ENCODE measurements at regions not wholly inside any gene's neighbourhood (a gene's known extent, or its start where the extent isn't known, plus 50 kb on each side); places are given as distances from the start of the nearest gene placed in this dataset.
"Not testable (repeated sequence)": the region's sequence is repeated elsewhere in the genome, so short reads cannot be mapped to it uniquely, and the experiment has no call there.

GRCh38 chr3:20484126-20484525, 298.1 kb upstream of the SGO1 start:
- no peak for DNase-seq (ENCODE audit: low read depth in 2 of 2)
- no peak for TF ChIP-seq CTCF (IDR thresholded peaks at IDR 0.05; ENCODE audit: low read depth, low read length)

GRCh38 chr3:20482350-20482749, 296.3 kb upstream of the SGO1 start:
- no peak for DNase-seq (ENCODE audit: low read depth in 2 of 2)
- no peak overlapping the region for H3K4me3 ChIP-seq (replicated peaks in 1 of 2; ENCODE audit: low read depth in 2 of 2, low read length in 2 of 2)
- TF ChIP-seq CTCF (IDR thresholded peaks at IDR 0.05; ENCODE audit: low read depth, low read length), result no peak

More at GRCh38 chr3:20484126-20484525, 298.1 kb upstream of the SGO1 start:
- no peak overlapping the region for H3K4me3 ChIP-seq (replicated peaks in 1 of 2; ENCODE audit: low read depth in 2 of 2, low read length in 2 of 2)

GRCh38 chr3:20480786-20481365, 294.9 kb upstream of the SGO1 start:
- no peak for TF ChIP-seq CTCF (IDR thresholded peaks at IDR 0.05; ENCODE audit: low read depth, low read length)
- DNase-seq (ENCODE audit: low read depth in 2 of 2), result peak; percentile 43 to 63
- no peak overlapping the region for H3K4me3 ChIP-seq (replicated peaks in 1 of 2; ENCODE audit: low read depth in 2 of 2, low read length in 2 of 2)

GRCh38 chr3:20478436-20478835, 292.4 kb upstream of the SGO1 start:
- peak; percentile 5 to 13 for DNase-seq (ENCODE audit: low read depth in 2 of 2)
- no peak overlapping the region for H3K4me3 ChIP-seq (replicated peaks in 1 of 2; ENCODE audit: low read depth in 2 of 2, low read length in 2 of 2)
- TF ChIP-seq CTCF (IDR thresholded peaks at IDR 0.05; ENCODE audit: low read depth, low read length), result no peak

GRCh38 chr3:20464237-20464636, 278.2 kb upstream of the SGO1 start:
- not testable (repeated sequence) for DNase-seq (ENCODE audit: low read depth in 2 of 2); H3K4me3 ChIP-seq (replicated peaks in 1 of 2; ENCODE audit: low read depth in 2 of 2, low read length in 2 of 2)

- peak; percentile 17 to 53 for DNase-seq (ENCODE audit: low read depth in 2 of 2)
- no peak for TF ChIP-seq CTCF (IDR thresholded peaks at IDR 0.05; ENCODE audit: low read depth, low read length)
- no peak overlapping the region for H3K4me3 ChIP-seq (replicated peaks in 1 of 2; ENCODE audit: low read depth in 2 of 2, low read length in 2 of 2)
Observed at GRCh38 chr3:20462723-20463122, 276.7 kb upstream of the SGO1 start.

- H3K4me3 ChIP-seq (replicated peaks in 1 of 2; ENCODE audit: low read depth in 2 of 2, low read length in 2 of 2), result no peak overlapping the region
- peak in 1 of 2 donors; percentile 9 for DNase-seq (ENCODE audit: low read depth in 2 of 2)
- TF ChIP-seq CTCF (IDR thresholded peaks at IDR 0.05; ENCODE audit: low read depth, low read length), result no peak
Observed at GRCh38 chr3:20462226-20462625, 276.2 kb upstream of the SGO1 start.

All from cardiac fibroblast (primary cell).